OCI-LY7 (cell line): ENCODE measurements at regions not wholly inside any gene's neighbourhood (a gene's known extent, or its start where the extent isn't known, plus 50 kb on each side); places are given as distances from the start of the nearest gene placed in this dataset.

Experiments
- BruUV-seq: library from RNA; stranded (reverse); fragments of 400-500 nt; replicated peaks from 2 replicates; lab custom pipeline; 2021; lab: Mats Ljungman, UMichigan
- CTCF ChIA-PET: fragments of 300-600 bp; sonication (Branson Sonifier 250); formaldehyde crosslinking; loops from one replicate; lab custom pipeline; 2022; ENCODE audit warnings: antibody characterized with exemption; ENCODE audit not compliant: unreplicated experiment; lab: Charles Lee
- POLR2A ChIA-PET: fragments of 300-600 bp; sonication (Branson Sonifier 250); formaldehyde crosslinking; loops from one replicate; lab custom pipeline; 2022; ENCODE audit warnings: antibody characterized with exemption; lab: Charles Lee
- DNase-seq: peaks from one replicate; pipeline ENCODE4 v3.0.0-alpha.2; 2015; ENCODE audit warnings: low spot score
- H2AFZ ChIP-seq: fragments of 200-600 bp; sonication (generic), shearing (Covaris generic); 2 replicates; pipeline ENCODE4 v1.6.1; 2014; ENCODE audit warnings: mild to moderate bottlenecking, antibody characterized with exemption, low read length, moderate library complexity
- H3K27ac ChIP-seq: fragments of 200-600 bp; sonication (generic); 2 replicates; pipeline ENCODE4 v1.5.1; 2014; ENCODE audit warnings: mixed run types, low read depth, mild to moderate bottlenecking, moderate library complexity, low read length, inconsistent platforms; ENCODE audit not compliant: poor library complexity, severe bottlenecking
- H3K36me3 ChIP-seq: fragments of 200-600 bp; sonication (generic); 2 replicates; pipeline ENCODE4 v1.6.1; 2014; ENCODE audit warnings: mild to moderate bottlenecking, antibody characterized with exemption, low read length, moderate library complexity, mixed read lengths; ENCODE audit not compliant: insufficient read depth
- H3K4me1 ChIP-seq: fragments of 200-600 bp; sonication (generic); 2 replicates; pipeline ENCODE4 v1.5.1; 2014; ENCODE audit warnings: mild to moderate bottlenecking, low read length; ENCODE audit not compliant: insufficient read depth, poor library complexity, severe bottlenecking
- H3K4me2 ChIP-seq: fragments of 200-600 bp; sonication (generic); 2 replicates; pipeline ENCODE4 v1.6.1; 2014; ENCODE audit warnings: mild to moderate bottlenecking, low read length
- H3K4me3 ChIP-seq: fragments of 200-600 bp; sonication (generic); 2 replicates; pipeline ENCODE4 v1.5.1; 2014; ENCODE audit warnings: mild to moderate bottlenecking, low read depth, low read length; ENCODE audit not compliant: poor library complexity, severe bottlenecking
- H3K79me2 ChIP-seq: fragments of 200-600 bp; sonication (generic); 2 replicates; pipeline ENCODE4 v1.6.1; 2016; ENCODE audit warnings: low read depth, mild to moderate bottlenecking, low read length, moderate library complexity, mixed read lengths; ENCODE audit not compliant: insufficient read depth
- H3K9me2 ChIP-seq: fragments of 200-600 bp; sonication (generic); 2 replicates; pipeline ENCODE4 v1.6.1; 2016; ENCODE audit warnings: mild to moderate bottlenecking, low read length, mixed read lengths; ENCODE audit not compliant: insufficient read depth
- H3K9me3 ChIP-seq: fragments of 200-600 bp; sonication (generic); 2 replicates; pipeline ENCODE4 v1.6.1; 2014; ENCODE audit warnings: mild to moderate bottlenecking, mixed run types, low read length, mixed read lengths
- H4K20me1 ChIP-seq: fragments of 200-600 bp; sonication (generic); 2 replicates; pipeline ENCODE4 v1.6.1; 2014; ENCODE audit warnings: mild to moderate bottlenecking, antibody characterized with exemption, low read length, moderate library complexity, mixed read lengths; ENCODE audit not compliant: insufficient read depth
- EZH2phosphoT487 ChIP-seq: fragments of 200-600 bp; sonication (generic); IDR thresholded peaks from 2 replicates; pipeline ENCODE4 v1.6.1; 2018; ENCODE audit warnings: low read depth, borderline replicate concordance, mild to moderate bottlenecking, mixed run types, antibody characterized with exemption, low read length, moderate library complexity, mixed read lengths
- intact Hi-C: fragments of 100-400 bp; cut with micrococcal nuclease; formaldehyde crosslinking; loops from one replicate; pipeline ENCODE4 v1.10.0; 2022; ENCODE audit not compliant: unreplicated experiment
- TF ChIP-seq, protein P1 (sequence below): fragments of 200-600 bp; sonication (generic); conservative IDR thresholded peaks from 2 replicates; pipeline ENCODE4 v1.5.1; 2014; ENCODE audit warnings: mild to moderate bottlenecking, antibody characterized with exemption, low read length, moderate library complexity, mixed read lengths

DNA sequence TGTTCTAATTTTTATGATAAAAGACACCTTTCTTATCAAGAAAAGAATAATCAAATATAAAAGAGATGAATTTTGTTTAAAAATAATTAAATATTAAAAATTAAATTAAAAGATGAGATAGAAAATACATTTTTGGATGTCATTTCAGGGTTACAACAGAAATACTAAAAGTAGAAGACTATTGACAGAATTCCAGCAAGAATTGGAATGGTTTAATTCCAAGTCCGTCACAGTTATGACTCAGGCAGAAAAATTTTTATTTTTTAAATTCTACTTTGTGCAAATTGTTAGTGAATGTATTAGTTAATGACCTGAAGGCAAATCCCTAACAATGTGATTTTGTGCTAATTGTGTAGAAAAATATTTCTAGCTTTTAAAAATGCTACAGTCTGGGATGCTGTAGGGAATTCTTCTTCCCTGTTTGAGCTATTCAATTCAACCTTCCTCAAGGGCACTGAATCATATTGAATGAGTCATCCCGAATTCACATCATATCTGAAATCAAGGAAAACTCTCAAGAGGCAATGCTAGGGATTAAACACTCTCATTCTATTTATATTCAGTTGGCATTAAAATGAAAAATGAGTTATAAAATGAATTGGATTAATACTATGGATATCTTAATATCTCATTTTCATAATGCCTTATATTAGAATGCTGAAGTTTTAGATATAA, 633.5 kb upstream of the ATXN8OS start:
- Histone ChIP-seq H4K20me1 (no peaks in the 10 kb centered on the region), H2AFZ (no peak overlapping the region), H3K4me2 (no peak overlapping the region), H3K27ac (no peak overlapping the region), H3K36me3 (no peaks in the 10 kb centered on the region), H3K9me3 (no peaks in the 10 kb centered on the region), H3K9me2 (no peaks in the 10 kb centered on the region), H3K4me3 (no peak overlapping the region), H3K4me1 (no peaks in the 10 kb centered on the region), H3K79me2 (no peaks in the 10 kb centered on the region)
- BruUV-seq = no TSS peak
- TF ChIP-seq, protein P1, sequence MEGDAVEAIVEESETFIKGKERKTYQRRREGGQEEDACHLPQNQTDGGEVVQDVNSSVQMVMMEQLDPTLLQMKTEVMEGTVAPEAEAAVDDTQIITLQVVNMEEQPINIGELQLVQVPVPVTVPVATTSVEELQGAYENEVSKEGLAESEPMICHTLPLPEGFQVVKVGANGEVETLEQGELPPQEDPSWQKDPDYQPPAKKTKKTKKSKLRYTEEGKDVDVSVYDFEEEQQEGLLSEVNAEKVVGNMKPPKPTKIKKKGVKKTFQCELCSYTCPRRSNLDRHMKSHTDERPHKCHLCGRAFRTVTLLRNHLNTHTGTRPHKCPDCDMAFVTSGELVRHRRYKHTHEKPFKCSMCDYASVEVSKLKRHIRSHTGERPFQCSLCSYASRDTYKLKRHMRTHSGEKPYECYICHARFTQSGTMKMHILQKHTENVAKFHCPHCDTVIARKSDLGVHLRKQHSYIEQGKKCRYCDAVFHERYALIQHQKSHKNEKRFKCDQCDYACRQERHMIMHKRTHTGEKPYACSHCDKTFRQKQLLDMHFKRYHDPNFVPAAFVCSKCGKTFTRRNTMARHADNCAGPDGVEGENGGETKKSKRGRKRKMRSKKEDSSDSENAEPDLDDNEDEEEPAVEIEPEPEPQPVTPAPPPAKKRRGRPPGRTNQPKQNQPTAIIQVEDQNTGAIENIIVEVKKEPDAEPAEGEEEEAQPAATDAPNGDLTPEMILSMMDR = no peak
- TF ChIP-seq EZH2phosphoT487 = no peak
- ChIA-PET POLR2A (no interaction called here), CTCF (no interaction called here)
- no peak for DNase-seq
- intact Hi-C loops = no loop called here

- Histone ChIP-seq H4K20me1 (no peaks in the 10 kb centered on the region), H3K9me2 (no peaks in the 10 kb centered on the region), H3K4me2 (no peak overlapping the region), H3K27ac (no peak overlapping the region), H3K79me2 (no peaks in the 10 kb centered on the region), H3K9me3 (no peaks in the 10 kb centered on the region), H3K4me1 (no peaks in the 10 kb centered on the region), H2AFZ (no peak overlapping the region), H3K4me3 (no peak overlapping the region), H3K36me3 (no peaks in the 10 kb centered on the region)
- CTCF ChIA-PET = no interaction called here
- intact Hi-C loops = no loop called here
- DNase-seq = no peak
- TF ChIP-seq, protein P1 = no peak
- no peak for TF ChIP-seq EZH2phosphoT487
- POLR2A ChIA-PET = no interaction called here
- no TSS peak for BruUV-seq
These were observed 639.0 kb upstream of the ATXN8OS start for GRCh38 chr13:69468624-69469023.

GRCh38 chr13:69461397-69461796, 646.2 kb upstream of the ATXN8OS start:
- Histone ChIP-seq H4K20me1 (no peaks in the 10 kb centered on the region), H3K4me3 (no peak overlapping the region), H3K9me2 (no peaks in the 10 kb centered on the region), H3K4me1 (no peaks in the 10 kb centered on the region), H3K36me3 (no peaks in the 10 kb centered on the region), H3K27ac (no peak overlapping the region), H2AFZ (no peak overlapping the region), H3K79me2 (no peaks in the 10 kb centered on the region), H3K4me2 (no peak overlapping the region), H3K9me3 (no peaks in the 10 kb centered on the region)
- TF ChIP-seq, protein P1 = no peak
- no peak for TF ChIP-seq EZH2phosphoT487
- POLR2A ChIA-PET = no interaction called here
- intact Hi-C loops = no loop called here
- no TSS peak for BruUV-seq
- CTCF ChIA-PET = no interaction called here
- no peak for DNase-seq
